ENCODE measurements at regions not wholly inside any gene's neighbourhood (a gene's known extent, or its start where the extent isn't known, plus 50 kb on each side); places are given as distances from the start of the nearest gene placed in this dataset.
"Not testable (repeated sequence)": the region's sequence is repeated elsewhere in the genome, so short reads cannot be mapped to it uniquely, and the experiment has no call there.

- ATAC-seq, result no peak
Observed at GRCh38 chr1:221598122-221598521, 143.8 kb downstream of the DUSP10 start.

- ATAC-seq, result no peak
Observed at GRCh38 chr1:221601166-221601565, 140.7 kb downstream of the DUSP10 start.

- ATAC-seq, result no peak
Observed at GRCh38 chr1:221602830-221603229, 139.1 kb downstream of the DUSP10 start.

- ATAC-seq, result not testable (repeated sequence)
Observed at GRCh38 chr1:221604390-221604789, 137.5 kb downstream of the DUSP10 start.

GRCh38 chr1:221604948-221605347, 136.9 kb downstream of the DUSP10 start:
- ATAC-seq, result no peak

GRCh38 chr1:221605569-221605968, 136.3 kb downstream of the DUSP10 start:
- ATAC-seq, result no peak

GRCh38 chr1:221606256-221606655, 135.6 kb downstream of the DUSP10 start:
- ATAC-seq, result no peak

- no peak for ATAC-seq
Observed at GRCh38 chr1:221608835-221609320, 133.0 kb downstream of the DUSP10 start.

- ATAC-seq, result no peak
Observed at GRCh38 chr1:221611656-221612046, 130.2 kb downstream of the DUSP10 start.

GRCh38 chr1:221612047-221612777, 129.7 kb downstream of the DUSP10 start:
- ATAC-seq, result no peak

- ATAC-seq, result no peak
Observed at GRCh38 chr1:221620437-221621384, 121.2 kb downstream of the DUSP10 start.

- ATAC-seq, result no peak
Observed at GRCh38 chr1:221621683-221622082, 120.2 kb downstream of the DUSP10 start.

GRCh38 chr1:221622389-221622788, 119.5 kb downstream of the DUSP10 start:
- ATAC-seq, result no peak

- no peak for ATAC-seq
Observed at GRCh38 chr1:221625026-221625425, 116.9 kb downstream of the DUSP10 start.

- no peak for ATAC-seq
Observed at GRCh38 chr1:221626041-221626440, 115.8 kb downstream of the DUSP10 start.

GRCh38 chr1:221630236-221630635, 111.7 kb downstream of the DUSP10 start:
- no peak for ATAC-seq

- no peak for ATAC-seq
Observed at GRCh38 chr1:221631556-221631955, 110.3 kb downstream of the DUSP10 start.

- no peak for ATAC-seq
Observed at GRCh38 chr1:221632072-221632471, 109.8 kb downstream of the DUSP10 start.

GRCh38 chr1:221633841-221634409, 108.0 kb downstream of the DUSP10 start:
- no peak for ATAC-seq

- ATAC-seq, result no peak
Observed at GRCh38 chr1:221634606-221635005, 107.3 kb downstream of the DUSP10 start.

- ATAC-seq, result no peak
Observed at GRCh38 chr1:221635305-221635704, 106.6 kb downstream of the DUSP10 start.

- no peak for ATAC-seq
Observed at GRCh38 chr1:221636096-221636495, 105.8 kb downstream of the DUSP10 start.

- ATAC-seq, result no peak
Observed at GRCh38 chr1:221636967-221637366, 104.9 kb downstream of the DUSP10 start.
